ENCODE measurements at regions not wholly inside any gene's neighbourhood (a gene's known extent, or its start where the extent isn't known, plus 50 kb on each side); places are given as distances from the start of the nearest gene placed in this dataset.

- DNase-seq = no peak
Observed at GRCh38 chr5:98989727-98990126, 60.9 kb upstream of the CHD1 start.

GRCh38 chr5:98986587-98986986 lies 57.8 kb upstream of the CHD1 start:
- no peak for DNase-seq

GRCh38 chr5:98982880-98983279 lies 54.1 kb upstream of the CHD1 start:
- DNase-seq = no peak

All from SHP77 (cell line).